Type B pancreatic cell (in vitro differentiated cells): ENCODE measurements at regions not wholly inside any gene's neighbourhood (a gene's known extent, or its start where the extent isn't known, plus 50 kb on each side); places are given as distances from the start of the nearest gene placed in this dataset.
"Not testable (repeated sequence)": the region's sequence is repeated elsewhere in the genome, so short reads cannot be mapped to it uniquely, and the experiment has no call there.

Experiments used
- DNase-seq: peaks from one replicate; pipeline ENCODE4 v3.0.0; 2021; ENCODE audit warnings: mixed read lengths; ENCODE audit not compliant: unreplicated experiment; ENCODE audit errors: extremely low spot score
- H3K27ac Mint-ChIP-seq: 2 replicates; pipeline ENCODE4 v1.8.0; 2021; ENCODE audit warnings: mild to moderate bottlenecking, mixed read lengths
- H3K27me3 Mint-ChIP-seq: 2 replicates; pipeline ENCODE4 v1.8.0; 2021; ENCODE audit warnings: mixed read lengths
- H3K36me3 Mint-ChIP-seq: 2 replicates; pipeline ENCODE4 v1.8.0; 2021; ENCODE audit warnings: mixed read lengths
- H3K4me1 Mint-ChIP-seq: one replicate; pipeline ENCODE4 v1.8.0; 2021; ENCODE audit warnings: mixed read lengths; ENCODE audit not compliant: unreplicated experiment
- H3K4me3 Mint-ChIP-seq: 2 replicates; pipeline ENCODE4 v1.8.0; 2021; ENCODE audit warnings: mild to moderate bottlenecking, mixed read lengths
- H3K9me3 Mint-ChIP-seq: 2 replicates; pipeline ENCODE4 v1.8.0; 2021; ENCODE audit warnings: mixed read lengths
- CTCF ChIP-seq: fragments of 200-600 bp; sonication (generic); conservative IDR thresholded peaks from 2 replicates; pipeline ENCODE4 v1.5.0; 2021; ENCODE audit warnings: antibody characterized with exemption, mild to moderate bottlenecking

- H3K27me3 Mint-ChIP-seq: no peaks in the 10 kb centered on the region
- no peak for TF ChIP-seq CTCF
- DNase-seq: no peak
- H3K36me3 Mint-ChIP-seq: no peaks in the 10 kb centered on the region
- H3K27ac Mint-ChIP-seq: no peak overlapping the region
- no peaks in the 10 kb centered on the region for H3K9me3 Mint-ChIP-seq
- no peaks in the 10 kb centered on the region for H3K4me1 Mint-ChIP-seq
- no peak overlapping the region for H3K4me3 Mint-ChIP-seq
Measured at GRCh38 chr14:56351861-56352260, 227.7 kb upstream of the TMEM260 start.

GRCh38 chr14:56352999-56353398 lies 226.6 kb upstream of the TMEM260 start:
- Mint-ChIP-seq H3K27me3 (no peaks in the 10 kb centered on the region), H3K9me3 (no peaks in the 10 kb centered on the region), H3K4me3 (no peak overlapping the region), H3K27ac (no peak overlapping the region), H3K4me1 (no peaks in the 10 kb centered on the region), H3K36me3 (no peaks in the 10 kb centered on the region)
- no peak for DNase-seq
- no peak for TF ChIP-seq CTCF

- Mint-ChIP-seq H3K36me3 (no peaks in the 10 kb centered on the region), H3K4me3 (no peak overlapping the region), H3K4me1 (no peaks in the 10 kb centered on the region), H3K9me3 (no peaks in the 10 kb centered on the region), H3K27ac (no peak overlapping the region), H3K27me3 (no peaks in the 10 kb centered on the region)
- no peak for DNase-seq
- no peak for TF ChIP-seq CTCF
Measured at GRCh38 chr14:56357428-56357827, 222.2 kb upstream of the TMEM260 start.

- TF ChIP-seq CTCF: no peak
- no peak for DNase-seq
- H3K9me3 Mint-ChIP-seq: no peaks in the 10 kb centered on the region
- no peaks in the 10 kb centered on the region for H3K4me1 Mint-ChIP-seq
- no peaks in the 10 kb centered on the region for H3K27me3 Mint-ChIP-seq
- H3K27ac Mint-ChIP-seq: no peak overlapping the region
- no peaks in the 10 kb centered on the region for H3K36me3 Mint-ChIP-seq
- no peak overlapping the region for H3K4me3 Mint-ChIP-seq
Measured at GRCh38 chr14:56358275-56358674, 221.3 kb upstream of the TMEM260 start.

GRCh38 chr14:56358851-56359614 lies 220.6 kb upstream of the TMEM260 start:
- Mint-ChIP-seq H3K4me1 (no peaks in the 10 kb centered on the region), H3K36me3 (no peaks in the 10 kb centered on the region), H3K9me3 (peaks cover 2% of the 10 kb centered on the region), H3K27ac (no peak overlapping the region), H3K4me3 (no peak overlapping the region), H3K27me3 (no peaks in the 10 kb centered on the region)
- no peak for TF ChIP-seq CTCF
- no peak for DNase-seq

- H3K27me3 Mint-ChIP-seq, H3K27ac Mint-ChIP-seq, H3K36me3 Mint-ChIP-seq, H3K4me1 Mint-ChIP-seq, DNase-seq, H3K4me3 Mint-ChIP-seq: not testable (repeated sequence)
- H3K9me3 Mint-ChIP-seq: peaks cover 12% of the 10 kb centered on the region
Measured at GRCh38 chr14:56365663-56366062, 213.9 kb upstream of the TMEM260 start.
